ENCODE measurements at regions not wholly inside any gene's neighbourhood (a gene's known extent, or its start where the extent isn't known, plus 50 kb on each side); places are given as distances from the start of the nearest gene placed in this dataset.

- TF ChIP-seq EP300 (IDR thresholded peaks at IDR 0.05; ENCODE audit: low read depth) (no peak), CTCF (IDR thresholded peaks at IDR 0.05) (no peak), POLR2A (IDR thresholded peaks at IDR 0.05) (no peak)
Measured at GRCh38 chr5:163633926-163634460, 128.6 kb downstream of the MAT2B start.

All from transverse colon (tissue), 3 donors.